PFSK-1 (cell line): ENCODE measurements at regions not wholly inside any gene's neighbourhood (a gene's known extent, or its start where the extent isn't known, plus 50 kb on each side); places are given as distances from the start of the nearest gene placed in this dataset.

ENCODE experiments used
- POLR2AphosphoS5 ChIP-seq: IDR thresholded peaks from 2 replicates; pipeline ENCODE4 v1.6.1; 2012; ENCODE audit warnings: low read depth, mild to moderate bottlenecking, control low read depth, low read length, moderate library complexity
- REST ChIP-seq, 2 experiments: IDR thresholded peaks; 2 replicates each; pipeline versions ENCODE4 v1.6.1 to v1.8.0; 2011 to 2012; ENCODE audit warnings: low read depth in 2 of 2, low read length in 2 of 2, control low read depth in 1 of 2, inconsistent platforms in 1 of 2, mild to moderate bottlenecking in 1 of 2, moderate library complexity in 1 of 2; ENCODE audit not compliant: insufficient read depth in 1 of 2
- SIN3A ChIP-seq: IDR thresholded peaks from 2 replicates; pipeline ENCODE4 v1.6.1; 2012; ENCODE audit warnings: mild to moderate bottlenecking, low read length, moderate library complexity, borderline replicate concordance; ENCODE audit not compliant: insufficient read depth
- TAF1 ChIP-seq: IDR thresholded peaks from 2 replicates; pipeline ENCODE4 v1.6.1; 2012; ENCODE audit warnings: low read length, control low read depth, borderline replicate concordance; ENCODE audit not compliant: insufficient read depth

DNA sequence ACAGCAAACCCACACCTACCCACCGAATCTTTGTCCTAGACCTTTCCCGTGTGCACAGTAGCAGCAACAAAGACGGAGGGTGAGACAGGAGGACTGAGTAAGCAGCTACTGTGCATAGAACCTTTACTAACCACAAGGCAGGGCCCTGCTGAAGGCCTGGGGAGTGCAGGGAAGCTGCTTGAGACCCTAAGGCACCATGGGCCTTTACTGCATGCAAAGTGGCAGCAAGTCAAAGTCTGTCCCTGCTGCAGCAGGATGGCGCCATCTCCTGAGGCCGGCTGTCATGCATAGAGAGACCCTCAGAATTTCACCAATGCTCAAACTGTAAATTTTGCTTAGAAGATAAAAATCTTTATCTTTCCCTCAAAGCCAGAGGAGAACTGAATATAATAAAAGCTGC, 610.5 kb downstream of the ACTR3B start:
- no peak for TF ChIP-seq POLR2AphosphoS5
- TF ChIP-seq REST (IDR thresholded peaks at IDR 0.05; ENCODE audit: insufficient read depth in 1 of 2, low read depth in 2 of 2, low read length in 2 of 2): no peak
- TF ChIP-seq TAF1: no peak
- TF ChIP-seq SIN3A: no peak
